RWPE1 (cell line): ENCODE measurements at regions not wholly inside any gene's neighbourhood (a gene's known extent, or its start where the extent isn't known, plus 50 kb on each side); places are given as distances from the start of the nearest gene placed in this dataset.

Experiments
- CTCF ChIA-PET: fragments of 350-600 bp; sonication (Branson Sonifier 250); formaldehyde crosslinking; extraction: SDS; loops from one replicate; lab custom pipeline; 2021; lab: Yijun Ruan, JAX
- POLR2A ChIA-PET: fragments of 400-600 bp; formaldehyde crosslinking; extraction: SDS; loops from one replicate; lab custom pipeline; 2020; ENCODE audit warnings: antibody characterized with exemption; ENCODE audit not compliant: low non-redundant PET; lab: Yijun Ruan, JAX
- DNase-seq: peaks from one replicate; pipeline ENCODE4 v3.0.0; 2012; ENCODE audit warnings: low spot score
- H3K27ac ChIP-seq: fragments of 450-650 bp; 2 replicates; pipeline ENCODE4 v1.5.1; 2017
- TF ChIP-seq, protein P1 (sequence below): fragments of 450-650 bp; conservative IDR thresholded peaks from 2 replicates; pipeline ENCODE4 v1.5.1; 2017; ENCODE audit warnings: low read depth, mild to moderate bottlenecking

DNA sequence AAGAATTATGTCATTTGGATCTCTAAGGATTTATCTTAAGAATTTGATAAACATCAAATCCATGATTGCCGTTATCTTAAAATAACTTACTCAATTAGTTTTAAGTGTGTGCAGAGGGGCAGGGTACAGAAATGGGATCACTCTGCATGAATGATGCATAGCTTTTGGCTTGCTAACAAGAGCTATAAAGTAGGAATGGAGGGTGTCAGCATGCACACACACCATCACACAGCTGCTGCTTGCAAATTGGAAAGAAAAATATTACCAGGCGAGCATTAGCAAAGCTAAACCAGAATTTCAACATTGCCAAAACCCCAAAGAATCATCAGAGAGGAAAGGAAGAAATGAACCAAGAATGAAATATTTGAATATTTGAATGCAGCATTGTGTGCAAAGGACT, 580.6 kb downstream of the LMO7 start:
- DNase-seq: no peak
- ChIA-PET POLR2A (no interaction called here), CTCF (no interaction called here)
- no peak overlapping the region for H3K27ac ChIP-seq
- TF ChIP-seq, protein P1, sequence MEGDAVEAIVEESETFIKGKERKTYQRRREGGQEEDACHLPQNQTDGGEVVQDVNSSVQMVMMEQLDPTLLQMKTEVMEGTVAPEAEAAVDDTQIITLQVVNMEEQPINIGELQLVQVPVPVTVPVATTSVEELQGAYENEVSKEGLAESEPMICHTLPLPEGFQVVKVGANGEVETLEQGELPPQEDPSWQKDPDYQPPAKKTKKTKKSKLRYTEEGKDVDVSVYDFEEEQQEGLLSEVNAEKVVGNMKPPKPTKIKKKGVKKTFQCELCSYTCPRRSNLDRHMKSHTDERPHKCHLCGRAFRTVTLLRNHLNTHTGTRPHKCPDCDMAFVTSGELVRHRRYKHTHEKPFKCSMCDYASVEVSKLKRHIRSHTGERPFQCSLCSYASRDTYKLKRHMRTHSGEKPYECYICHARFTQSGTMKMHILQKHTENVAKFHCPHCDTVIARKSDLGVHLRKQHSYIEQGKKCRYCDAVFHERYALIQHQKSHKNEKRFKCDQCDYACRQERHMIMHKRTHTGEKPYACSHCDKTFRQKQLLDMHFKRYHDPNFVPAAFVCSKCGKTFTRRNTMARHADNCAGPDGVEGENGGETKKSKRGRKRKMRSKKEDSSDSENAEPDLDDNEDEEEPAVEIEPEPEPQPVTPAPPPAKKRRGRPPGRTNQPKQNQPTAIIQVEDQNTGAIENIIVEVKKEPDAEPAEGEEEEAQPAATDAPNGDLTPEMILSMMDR: no peak

DNA sequence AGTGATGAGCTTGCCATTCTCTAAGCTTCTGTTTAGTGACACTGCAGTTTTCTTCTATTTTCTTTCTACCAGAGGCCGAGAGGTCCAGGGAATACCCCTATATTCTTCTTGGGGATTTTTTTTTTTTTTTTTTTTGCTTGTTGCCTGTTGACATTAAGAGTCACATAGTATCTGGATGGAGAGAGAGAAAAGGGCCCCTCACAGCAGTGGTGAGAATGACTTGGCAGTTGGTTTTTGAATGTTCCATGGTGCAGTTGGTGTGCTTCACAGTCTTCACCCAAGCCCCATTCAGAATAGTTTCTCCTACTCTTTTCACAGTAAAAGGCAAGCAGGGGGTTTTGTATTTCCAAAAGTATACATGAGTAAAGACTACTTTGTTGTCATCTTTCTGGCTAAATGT, 577.9 kb downstream of the LMO7 start:
- no peak overlapping the region for H3K27ac ChIP-seq
- CTCF ChIA-PET: no interaction called here
- DNase-seq: no peak
- TF ChIP-seq, protein P1: no peak
- POLR2A ChIA-PET: no interaction called here

GRCh38 chr13:76213423-76213904, 577.3 kb downstream of the LMO7 start:
- ChIA-PET CTCF (interaction anchor here (0.6 kb wide), 1 partner anchor 83 kb away, joined by 4 read pairs; no protein-coding TSS in a partner anchor), POLR2A (no interaction called here)
- DNase-seq: no peak
- TF ChIP-seq, protein P1: no peak
- H3K27ac ChIP-seq: no peak overlapping the region

DNA sequence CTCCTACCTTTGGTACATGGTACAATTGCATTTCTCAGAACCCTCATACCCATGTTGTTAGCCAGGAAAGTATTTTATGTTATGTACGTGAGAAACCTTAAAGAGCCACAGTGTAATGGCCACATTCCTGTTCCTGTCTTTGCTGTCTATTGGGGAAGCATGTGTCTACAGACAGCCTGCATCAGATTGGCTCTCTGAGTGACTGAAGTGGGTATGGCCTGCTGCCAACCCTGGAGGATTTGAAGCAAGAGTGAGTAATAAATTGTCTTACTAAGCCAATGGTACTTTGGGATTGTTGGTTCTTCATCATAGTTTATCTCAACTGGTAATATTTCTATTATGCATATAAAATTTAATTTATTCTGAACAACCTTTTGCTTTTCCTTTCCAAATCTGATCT, 574.1 kb downstream of the LMO7 start:
- CTCF ChIA-PET: no interaction called here
- TF ChIP-seq, protein P1: no peak
- POLR2A ChIA-PET: no interaction called here
- no peak overlapping the region for H3K27ac ChIP-seq
- no peak for DNase-seq

GRCh38 chr13:76198568-76199163, 562.5 kb downstream of the LMO7 start:
- ChIA-PET CTCF (interaction anchor here (0.7 kb wide), 1 partner anchor 24 kb away, joined by 6 read pairs; no protein-coding TSS in a partner anchor), POLR2A (no interaction called here)
- H3K27ac ChIP-seq: no peak overlapping the region
- no peak for DNase-seq
- TF ChIP-seq, protein P1: no peak

GRCh38 chr13:76189882-76190519, 553.9 kb downstream of the LMO7 start:
- POLR2A ChIA-PET: no interaction called here

More at GRCh38 chr13:76189882-76190519, 553.9 kb downstream of the LMO7 start:
- H3K27ac ChIP-seq: no peak overlapping the region
- TF ChIP-seq, protein P1: no peak
- CTCF ChIA-PET: no interaction called here
- DNase-seq: no peak
